PC-3 (cell line): ENCODE measurements at regions not wholly inside any gene's neighbourhood (a gene's known extent, or its start where the extent isn't known, plus 50 kb on each side); places are given as distances from the start of the nearest gene placed in this dataset.

Source experiments
- ATAC-seq: fragments of 200-7000 bp; cut with Tn5 transposase; 2 replicates; pipeline ENCODE4 v1.9.1; 2020; ENCODE audit warnings: mild to moderate bottlenecking, moderate library complexity
- BruUV-seq: library from RNA; stranded (reverse); fragments of 400-500 nt; replicated peaks from 2 replicates; lab custom pipeline; 2021; lab: Mats Ljungman, UMichigan
- CTCF ChIA-PET: fragments of 300-600 bp; sonication (Branson Sonifier 250); formaldehyde crosslinking; loops from one replicate; lab custom pipeline; 2022; ENCODE audit warnings: antibody characterized with exemption; lab: Charles Lee
- POLR2A ChIA-PET: fragments of 300-600 bp; sonication (Branson Sonifier 250); formaldehyde crosslinking; loops from one replicate; lab custom pipeline; 2022; ENCODE audit warnings: antibody characterized with exemption; ENCODE audit not compliant: unreplicated experiment; lab: Charles Lee
- DNase-seq: peaks from one replicate; pipeline ENCODE4 v3.0.0-alpha.2; 2015
- H2AFZ ChIP-seq: fragments of 300-600 bp; sonication (generic); 2 replicates; pipeline ENCODE4 v1.6.0; 2016; ENCODE audit warnings: antibody characterized with exemption, low read length
- H3F3A ChIP-seq: fragments of 300-600 bp; sonication (generic); one replicate; pipeline ENCODE4 v1.6.0; 2017; ENCODE audit warnings: antibody characterized with exemption, low read length, control low read depth, mild to moderate bottlenecking; ENCODE audit not compliant: unreplicated experiment
- H3K27ac ChIP-seq: fragments of 300-600 bp; sonication (generic); 2 replicates; pipeline ENCODE4 v1.5.1; 2016; ENCODE audit warnings: mild to moderate bottlenecking, low read length
- H3K27me3 ChIP-seq: fragments of 300-600 bp; sonication (generic); 2 replicates; pipeline ENCODE4 v1.6.1; 2016; ENCODE audit warnings: low read length, mixed read lengths
- H3K36me3 ChIP-seq: fragments of 300-600 bp; sonication (generic); 2 replicates; pipeline ENCODE4 v1.6.1; 2016; ENCODE audit warnings: low read depth, mixed run types, low read length, mixed read lengths
- H3K4me1 ChIP-seq: fragments of 300-600 bp; sonication (generic); 2 replicates; pipeline ENCODE4 v1.5.1; 2016; ENCODE audit warnings: low read length; ENCODE audit not compliant: insufficient read depth
- H3K4me2 ChIP-seq: fragments of 300-600 bp; sonication (generic); 2 replicates; pipeline ENCODE4 v1.6.0; 2016; ENCODE audit warnings: low read length
- H3K4me3 ChIP-seq: fragments of 300-600 bp; sonication (generic); 2 replicates; pipeline ENCODE4 v1.5.1; 2016; ENCODE audit warnings: mild to moderate bottlenecking, low read length, mixed read lengths
- H3K79me2 ChIP-seq: fragments of 300-600 bp; sonication (generic); 2 replicates; pipeline ENCODE4 v1.6.1; 2017; ENCODE audit warnings: low read length, mixed read lengths
- H3K9ac ChIP-seq: fragments of 300-600 bp; sonication (generic); 2 replicates; pipeline ENCODE4 v1.6.0; 2016; ENCODE audit warnings: mild to moderate bottlenecking, low read length
- H3K9me2 ChIP-seq: fragments of 300-600 bp; sonication (generic); replicated peaks from 2 replicates; pipeline ENCODE4 v1.6.1; 2016; ENCODE audit warnings: mixed run types, low read length, mixed read lengths
- H3K9me3 ChIP-seq: fragments of 300-600 bp; sonication (generic); 2 replicates; pipeline ENCODE4 v1.6.1; 2016; ENCODE audit warnings: low read length, mixed read lengths
- H4K20me1 ChIP-seq: fragments of 300-600 bp; sonication (generic); 2 replicates; pipeline ENCODE4 v1.6.1; 2016; ENCODE audit warnings: low read length, mixed read lengths
- EZH2 ChIP-seq: fragments of 300-600 bp; sonication (generic); IDR thresholded peaks from one replicate; pipeline ENCODE4 v1.6.1; 2017; ENCODE audit warnings: antibody characterized with exemption, mild to moderate bottlenecking, low read length; ENCODE audit not compliant: unreplicated experiment
- EZH2phosphoT487 ChIP-seq: fragments of 300-600 bp; sonication (generic); IDR thresholded peaks from 2 replicates; pipeline ENCODE4 v1.6.1; 2018; ENCODE audit warnings: mild to moderate bottlenecking, antibody characterized with exemption, low read length, borderline replicate concordance
- intact Hi-C: fragments of 100-400 bp; cut with micrococcal nuclease; formaldehyde crosslinking; loops from 2 replicates; pipeline ENCODE4 v1.9.0; 2023
- TF ChIP-seq, protein P1 (sequence below): fragments of 300-600 bp; sonication (generic); conservative IDR thresholded peaks from 2 replicates; pipeline ENCODE4 v1.5.1; 2017; ENCODE audit warnings: antibody characterized with exemption, low read depth, mild to moderate bottlenecking, low read length

DNA sequence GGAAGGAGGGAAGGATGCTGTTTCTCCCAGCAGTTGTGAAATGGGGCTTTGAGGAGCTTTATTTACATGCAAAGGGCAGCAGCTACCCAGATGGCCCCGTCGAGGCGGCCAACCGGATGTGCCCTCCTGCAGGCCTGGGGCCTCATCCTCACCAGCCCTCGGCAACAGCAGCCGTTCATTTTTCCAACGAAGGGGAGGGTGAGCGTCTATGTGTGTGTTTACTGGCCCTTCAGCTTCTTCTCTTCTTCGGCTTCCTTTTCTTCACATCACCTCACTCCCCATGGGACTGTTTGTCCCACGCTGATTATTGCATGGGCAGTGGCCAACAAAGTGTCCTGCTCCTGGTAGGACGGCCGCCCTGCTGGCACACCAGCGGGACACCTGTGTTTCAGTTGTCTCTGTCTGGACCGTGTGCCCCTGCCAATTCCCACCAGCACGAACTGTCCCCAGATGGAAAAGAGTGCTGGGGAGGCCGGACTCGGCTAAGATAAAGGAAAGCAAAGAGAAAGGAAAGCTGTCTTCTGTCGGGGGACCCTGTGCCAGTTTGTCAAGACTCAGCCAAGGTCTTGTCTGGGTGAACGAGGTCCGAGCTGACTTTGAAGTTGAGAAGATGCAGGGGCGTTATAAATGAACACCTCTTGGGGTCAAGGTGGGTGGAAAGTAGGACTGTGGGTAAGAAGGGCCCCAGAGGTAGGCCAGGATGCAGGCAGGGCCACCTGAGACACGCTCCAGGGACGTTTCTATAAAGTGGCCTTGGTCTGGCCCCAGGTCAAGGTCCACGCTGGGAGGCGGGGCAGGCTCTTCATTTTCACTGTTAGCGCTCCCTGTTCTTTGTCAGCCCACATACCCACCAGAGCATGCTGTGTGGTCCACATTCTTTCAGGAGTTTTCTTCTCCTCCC lies 57.0 kb downstream of the FAM50B start:
- intact Hi-C loops = no loop called here
- H3K9me2 ChIP-seq = no peaks in the 10 kb centered on the region

DNA sequence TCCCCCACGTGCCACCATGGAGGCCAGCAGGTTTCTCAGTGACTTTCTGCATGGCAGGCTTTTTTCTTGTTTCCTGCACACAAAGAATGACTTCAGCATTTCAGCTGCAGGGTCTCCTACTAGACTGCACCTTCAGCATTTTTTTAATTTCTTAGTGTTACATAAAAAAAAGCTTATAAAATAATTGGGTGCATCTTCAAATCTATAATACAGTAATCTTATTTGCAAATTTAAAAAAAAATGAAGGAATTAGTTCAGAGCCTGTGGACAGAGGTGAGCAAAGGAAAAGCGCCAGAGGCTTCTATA lies 57.6 kb downstream of the FAM50B start:
- intact Hi-C loops = no loop called here
- Histone ChIP-seq H2AFZ (no peak overlapping the region), H3K79me2 (no peaks in the 10 kb centered on the region), H3K4me3 (no peak overlapping the region), H3K9ac (no peak overlapping the region), H3K4me2 (no peak overlapping the region), H3K36me3 (no peaks in the 10 kb centered on the region), H4K20me1 (no peaks in the 10 kb centered on the region), H3F3A (no peaks in the 10 kb centered on the region), H3K9me2 (no peaks in the 10 kb centered on the region), H3K27ac (no peak overlapping the region), H3K9me3 (no peaks in the 10 kb centered on the region), H3K4me1 (peaks cover 17% of the 10 kb centered on the region), H3K27me3 (no peaks in the 10 kb centered on the region)
- POLR2A ChIA-PET = no interaction called here
- DNase-seq = no peak
- CTCF ChIA-PET = no interaction called here
- no TSS peak for BruUV-seq
- ATAC-seq = no peak
- TF ChIP-seq EZH2phosphoT487 = no peak
- no peak for TF ChIP-seq EZH2
- TF ChIP-seq, protein P1, sequence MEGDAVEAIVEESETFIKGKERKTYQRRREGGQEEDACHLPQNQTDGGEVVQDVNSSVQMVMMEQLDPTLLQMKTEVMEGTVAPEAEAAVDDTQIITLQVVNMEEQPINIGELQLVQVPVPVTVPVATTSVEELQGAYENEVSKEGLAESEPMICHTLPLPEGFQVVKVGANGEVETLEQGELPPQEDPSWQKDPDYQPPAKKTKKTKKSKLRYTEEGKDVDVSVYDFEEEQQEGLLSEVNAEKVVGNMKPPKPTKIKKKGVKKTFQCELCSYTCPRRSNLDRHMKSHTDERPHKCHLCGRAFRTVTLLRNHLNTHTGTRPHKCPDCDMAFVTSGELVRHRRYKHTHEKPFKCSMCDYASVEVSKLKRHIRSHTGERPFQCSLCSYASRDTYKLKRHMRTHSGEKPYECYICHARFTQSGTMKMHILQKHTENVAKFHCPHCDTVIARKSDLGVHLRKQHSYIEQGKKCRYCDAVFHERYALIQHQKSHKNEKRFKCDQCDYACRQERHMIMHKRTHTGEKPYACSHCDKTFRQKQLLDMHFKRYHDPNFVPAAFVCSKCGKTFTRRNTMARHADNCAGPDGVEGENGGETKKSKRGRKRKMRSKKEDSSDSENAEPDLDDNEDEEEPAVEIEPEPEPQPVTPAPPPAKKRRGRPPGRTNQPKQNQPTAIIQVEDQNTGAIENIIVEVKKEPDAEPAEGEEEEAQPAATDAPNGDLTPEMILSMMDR = no peak

More for the DNA sequence above, 57.0 kb downstream of the FAM50B start:
- ChIA-PET POLR2A (no interaction called here), CTCF (no interaction called here)
- Histone ChIP-seq H4K20me1 (no peaks in the 10 kb centered on the region), H3K9me3 (no peaks in the 10 kb centered on the region), H3K27me3 (no peaks in the 10 kb centered on the region), H2AFZ (no peak overlapping the region), H3K27ac (no peak overlapping the region), H3F3A (no peaks in the 10 kb centered on the region), H3K79me2 (no peaks in the 10 kb centered on the region), H3K4me3 (no peak overlapping the region), H3K36me3 (no peaks in the 10 kb centered on the region), H3K4me2 (no peak overlapping the region), H3K4me1 (peaks cover 11% of the 10 kb centered on the region), H3K9ac (no peak overlapping the region)
- no TSS peak for BruUV-seq
- DNase-seq (no peak), ATAC-seq (no peak)
- TF ChIP-seq, protein P1 = no peak
- TF ChIP-seq EZH2phosphoT487 = no peak
- no peak for TF ChIP-seq EZH2

DNA sequence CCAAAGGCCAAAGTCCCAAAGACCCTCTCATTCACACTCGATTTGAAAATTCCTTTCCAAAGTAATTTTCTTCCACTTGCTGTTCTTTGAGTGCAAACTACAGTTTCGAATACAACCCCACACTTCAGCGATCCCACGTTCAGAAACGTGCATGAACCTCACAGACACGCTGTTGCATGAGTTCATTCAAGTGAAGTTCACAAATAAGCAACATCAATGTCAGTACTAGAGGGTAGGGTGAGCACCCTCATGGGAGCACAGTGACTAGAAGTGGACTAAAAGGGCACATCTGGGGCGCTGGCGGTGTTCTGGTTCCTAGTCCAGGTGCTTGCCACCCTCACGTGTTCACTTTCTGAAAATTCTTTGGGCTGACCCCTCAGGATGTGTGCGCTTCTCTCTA lies 59.0 kb downstream of the FAM50B start:
- Histone ChIP-seq H3K36me3 (no peaks in the 10 kb centered on the region), H3K4me2 (no peak overlapping the region), H3F3A (peaks cover 6% of the 10 kb centered on the region), H3K27me3 (no peaks in the 10 kb centered on the region), H3K27ac (no peak overlapping the region), H4K20me1 (no peaks in the 10 kb centered on the region), H3K4me3 (no peak overlapping the region), H3K4me1 (peaks cover 28% of the 10 kb centered on the region), H3K9me2 (no peaks in the 10 kb centered on the region), H3K9ac (no peak overlapping the region), H3K79me2 (no peaks in the 10 kb centered on the region), H2AFZ (no peak overlapping the region), H3K9me3 (no peaks in the 10 kb centered on the region)
- POLR2A ChIA-PET = no interaction called here
- TF ChIP-seq, protein P1 = no peak
- TF ChIP-seq EZH2 (no peak), EZH2phosphoT487 (no peak)
- CTCF ChIA-PET = no interaction called here
- intact Hi-C loops = no loop called here
- ATAC-seq = no peak
- no peak for DNase-seq
- no TSS peak for BruUV-seq
